NK-92 treated with Interleukin-12 subunit alpha and Interleukin-12 subunit beta, amount 100 ng/mL, for 24 hours (cell line): ENCODE measurements at regions not wholly inside any gene's neighbourhood (a gene's known extent, or its start where the extent isn't known, plus 50 kb on each side); places are given as distances from the start of the nearest gene placed in this dataset.

Source experiments
- DNase-seq: peaks from one replicate; lab custom pipeline; 2025; lab: John Stamatoyannopoulos, UW

- DNase-seq: no peak
These were observed 738.1 kb downstream of the QKI start for GRCh38 chr6:164152611-164153010.

- DNase-seq: no peak
These were observed 736.9 kb downstream of the QKI start for GRCh38 chr6:164151161-164152120.

- no peak for DNase-seq
These were observed 735.7 kb downstream of the QKI start for GRCh38 chr6:164150232-164150631.

- DNase-seq: no peak
These were observed 734.3 kb downstream of the QKI start for GRCh38 chr6:164148788-164149187.

- no peak for DNase-seq
These were observed 729.8 kb downstream of the QKI start for GRCh38 chr6:164144316-164144715.

GRCh38 chr6:164142322-164142721, 727.8 kb downstream of the QKI start:
- no peak for DNase-seq

GRCh38 chr6:164135511-164136132, 721.1 kb downstream of the QKI start:
- DNase-seq: no peak

- DNase-seq: no peak
These were observed 718.6 kb downstream of the QKI start for GRCh38 chr6:164133095-164133494.

GRCh38 chr6:164130585-164130984, 716.1 kb downstream of the QKI start:
- no peak for DNase-seq

- no peak for DNase-seq
These were observed 715.6 kb downstream of the QKI start for GRCh38 chr6:164130151-164130550.

GRCh38 chr6:164129218-164129617, 714.7 kb downstream of the QKI start:
- no peak for DNase-seq

- DNase-seq: no peak
These were observed 713.6 kb downstream of the QKI start for GRCh38 chr6:164128101-164128500.

GRCh38 chr6:164124986-164125385, 710.5 kb downstream of the QKI start:
- no peak for DNase-seq

- no peak for DNase-seq
These were observed 710.0 kb downstream of the QKI start for GRCh38 chr6:164124473-164124872.

- DNase-seq: no peak
These were observed 707.6 kb downstream of the QKI start for GRCh38 chr6:164122109-164122508.

GRCh38 chr6:164121527-164121926, 707.0 kb downstream of the QKI start:
- no peak for DNase-seq

GRCh38 chr6:164114651-164115050, 700.1 kb downstream of the QKI start:
- no peak for DNase-seq

GRCh38 chr6:164114051-164114450, 699.5 kb downstream of the QKI start:
- no peak for DNase-seq

- no peak for DNase-seq
These were observed 699.1 kb downstream of the QKI start for GRCh38 chr6:164113637-164114036.

- no peak for DNase-seq
These were observed 695.2 kb downstream of the QKI start for GRCh38 chr6:164109770-164110140.

GRCh38 chr6:164108869-164109769, 694.6 kb downstream of the QKI start:
- no peak for DNase-seq

- no peak for DNase-seq
These were observed 693.6 kb downstream of the QKI start for GRCh38 chr6:164108092-164108491.
